PC-3 (cell line): ENCODE measurements at regions not wholly inside any gene's neighbourhood (a gene's known extent, or its start where the extent isn't known, plus 50 kb on each side); places are given as distances from the start of the nearest gene placed in this dataset.

Source experiments
- CTCF ChIP-seq: fragments of 300-600 bp; sonication (generic); conservative IDR thresholded peaks from 2 replicates; pipeline ENCODE4 v1.5.1; 2017; ENCODE audit warnings: antibody characterized with exemption, low read depth, mild to moderate bottlenecking, low read length
- EZH2 ChIP-seq: fragments of 300-600 bp; sonication (generic); IDR thresholded peaks from one replicate; pipeline ENCODE4 v1.6.1; 2017; ENCODE audit warnings: antibody characterized with exemption, mild to moderate bottlenecking, low read length; ENCODE audit not compliant: unreplicated experiment
- EZH2phosphoT487 ChIP-seq: fragments of 300-600 bp; sonication (generic); IDR thresholded peaks from 2 replicates; pipeline ENCODE4 v1.6.1; 2018; ENCODE audit warnings: mild to moderate bottlenecking, antibody characterized with exemption, low read length, borderline replicate concordance

DNA sequence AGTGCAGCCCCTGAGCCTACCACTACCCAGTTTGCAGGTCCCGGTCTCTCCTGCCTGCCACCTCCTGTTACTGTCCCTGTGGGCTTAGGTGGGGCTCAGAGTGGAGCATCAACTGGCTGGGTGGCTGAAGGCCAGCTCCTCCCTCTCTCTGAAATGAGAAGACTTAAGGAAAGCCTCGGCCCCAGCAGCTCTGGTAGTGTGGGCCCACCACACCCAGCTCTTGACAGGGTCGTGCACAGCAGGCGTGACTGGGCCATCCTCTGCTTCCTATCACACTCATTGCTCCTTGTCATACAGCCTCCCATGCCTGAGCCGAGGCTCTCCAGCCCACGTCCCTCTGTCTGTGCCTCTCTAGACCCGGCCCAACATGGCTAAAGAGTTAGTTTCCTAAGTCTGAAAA lies 142.7 kb upstream of the LINGO1 start:
- TF ChIP-seq CTCF, result no peak
- TF ChIP-seq EZH2, result no peak
- no peak for TF ChIP-seq EZH2phosphoT487
